RWPE2 (cell line): ENCODE measurements at regions not wholly inside any gene's neighbourhood (a gene's known extent, or its start where the extent isn't known, plus 50 kb on each side); places are given as distances from the start of the nearest gene placed in this dataset.
"Not testable (repeated sequence)": the region's sequence is repeated elsewhere in the genome, so short reads cannot be mapped to it uniquely, and the experiment has no call there.

Source experiments
- ATAC-seq: fragments of 200-7000 bp; cut with Tn5 transposase; 3 replicates; pipeline ENCODE4 v1.9.1; 2021; ENCODE audit warnings: low read depth
- DNase-seq: peaks from one replicate; pipeline ENCODE4 v3.0.0-alpha.2; 2020; ENCODE audit warnings: low spot score
- H3K27ac ChIP-seq: fragments of 450-650 bp; 2 replicates; pipeline ENCODE4 v1.5.1; 2017; ENCODE audit warnings: mild to moderate bottlenecking; ENCODE audit not compliant: poor library complexity, severe bottlenecking
- H3K27me3 ChIP-seq: fragments of 250-450 bp; sonication (Bioruptor Pico); 2 replicates; pipeline ENCODE4 v1.5.1; 2021; ENCODE audit warnings: mild to moderate bottlenecking, moderate library complexity; ENCODE audit not compliant: insufficient read depth, poor library complexity, severe bottlenecking
- H3K36me3 ChIP-seq: fragments of 250-450 bp; sonication (Bioruptor Pico); 2 replicates; pipeline ENCODE4 v1.5.1; 2020; ENCODE audit warnings: low read depth, mild to moderate bottlenecking, moderate library complexity
- H3K4me1 ChIP-seq: fragments of 250-450 bp; sonication (Bioruptor Pico); 2 replicates; pipeline ENCODE4 v1.5.1; 2021; ENCODE audit warnings: mild to moderate bottlenecking, moderate library complexity; ENCODE audit not compliant: insufficient read depth, poor library complexity, severe bottlenecking
- H3K4me3 ChIP-seq: fragments of 250-450 bp; sonication (Bioruptor Pico); 2 replicates; pipeline ENCODE4 v1.5.1; 2021; ENCODE audit warnings: mild to moderate bottlenecking, moderate library complexity; ENCODE audit not compliant: severe bottlenecking
- H3K9me3 ChIP-seq: fragments of 250-450 bp; sonication (Bioruptor Pico); 2 replicates; pipeline ENCODE4 v1.5.1; 2021; ENCODE audit warnings: mild to moderate bottlenecking, moderate library complexity; ENCODE audit not compliant: severe bottlenecking
- TF ChIP-seq, protein P1 (sequence below): fragments of 450-650 bp; IDR thresholded peaks from one replicate; pipeline ENCODE4 v1.5.1; 2017; ENCODE audit warnings: mild to moderate bottlenecking, moderate library complexity; ENCODE audit not compliant: poor library complexity, severe bottlenecking

DNA sequence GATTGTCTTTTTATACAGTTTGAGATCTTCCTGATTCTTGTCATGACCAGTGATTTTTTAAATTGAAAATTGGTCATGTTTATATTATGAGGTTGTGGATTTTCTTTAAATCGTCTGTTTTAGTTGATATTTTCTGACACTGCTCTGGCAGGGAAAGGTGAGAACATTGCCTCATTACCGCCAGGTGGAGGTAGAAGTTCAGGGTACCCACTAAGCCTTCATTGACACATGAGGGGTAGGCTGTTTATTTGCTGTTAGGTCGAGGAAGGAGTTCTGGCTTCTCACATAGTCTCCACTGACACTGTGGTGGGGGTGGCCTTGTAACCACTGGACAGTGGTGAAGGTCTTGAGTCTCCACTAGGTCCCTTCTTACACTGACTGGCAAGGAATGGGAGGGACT lies 117.6 kb upstream of the GPR101 start:
- Histone ChIP-seq H3K4me3 (no peak overlapping the region), H3K9me3 (no peaks in the 10 kb centered on the region), H3K27ac (no peak overlapping the region), H3K4me1 (no peaks in the 10 kb centered on the region), H3K36me3 (no peaks in the 10 kb centered on the region), H3K27me3 (no peaks in the 10 kb centered on the region)
- DNase-seq (no peak), ATAC-seq (no peak)
- TF ChIP-seq, protein P1, sequence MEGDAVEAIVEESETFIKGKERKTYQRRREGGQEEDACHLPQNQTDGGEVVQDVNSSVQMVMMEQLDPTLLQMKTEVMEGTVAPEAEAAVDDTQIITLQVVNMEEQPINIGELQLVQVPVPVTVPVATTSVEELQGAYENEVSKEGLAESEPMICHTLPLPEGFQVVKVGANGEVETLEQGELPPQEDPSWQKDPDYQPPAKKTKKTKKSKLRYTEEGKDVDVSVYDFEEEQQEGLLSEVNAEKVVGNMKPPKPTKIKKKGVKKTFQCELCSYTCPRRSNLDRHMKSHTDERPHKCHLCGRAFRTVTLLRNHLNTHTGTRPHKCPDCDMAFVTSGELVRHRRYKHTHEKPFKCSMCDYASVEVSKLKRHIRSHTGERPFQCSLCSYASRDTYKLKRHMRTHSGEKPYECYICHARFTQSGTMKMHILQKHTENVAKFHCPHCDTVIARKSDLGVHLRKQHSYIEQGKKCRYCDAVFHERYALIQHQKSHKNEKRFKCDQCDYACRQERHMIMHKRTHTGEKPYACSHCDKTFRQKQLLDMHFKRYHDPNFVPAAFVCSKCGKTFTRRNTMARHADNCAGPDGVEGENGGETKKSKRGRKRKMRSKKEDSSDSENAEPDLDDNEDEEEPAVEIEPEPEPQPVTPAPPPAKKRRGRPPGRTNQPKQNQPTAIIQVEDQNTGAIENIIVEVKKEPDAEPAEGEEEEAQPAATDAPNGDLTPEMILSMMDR, result no peak

DNA sequence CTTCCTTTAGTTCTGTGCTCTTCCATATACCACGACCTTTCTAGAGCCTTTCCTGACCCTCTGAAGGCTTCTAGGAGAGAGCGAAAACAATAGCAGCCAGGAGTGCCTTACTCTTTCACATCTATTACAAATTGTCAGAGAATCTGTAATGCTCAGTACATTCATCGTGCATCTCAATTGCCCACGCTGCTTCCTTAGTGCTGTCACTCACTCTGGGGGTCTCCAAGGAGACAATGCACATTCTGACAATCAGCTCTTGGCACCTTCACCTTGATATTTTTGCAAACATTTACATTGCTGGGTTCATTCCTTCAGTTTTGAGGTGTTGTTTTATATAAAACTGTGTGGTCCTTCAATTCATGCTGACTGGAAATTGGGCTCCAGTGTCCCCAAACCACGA lies 110.1 kb upstream of the GPR101 start:
- Histone ChIP-seq H3K4me3 (no peak overlapping the region), H3K27me3 (no peaks in the 10 kb centered on the region), H3K27ac (no peak overlapping the region), H3K36me3 (no peaks in the 10 kb centered on the region), H3K9me3 (no peaks in the 10 kb centered on the region), H3K4me1 (no peaks in the 10 kb centered on the region)
- TF ChIP-seq, protein P1, result no peak
- DNase-seq (no peak), ATAC-seq (no peak)

DNA sequence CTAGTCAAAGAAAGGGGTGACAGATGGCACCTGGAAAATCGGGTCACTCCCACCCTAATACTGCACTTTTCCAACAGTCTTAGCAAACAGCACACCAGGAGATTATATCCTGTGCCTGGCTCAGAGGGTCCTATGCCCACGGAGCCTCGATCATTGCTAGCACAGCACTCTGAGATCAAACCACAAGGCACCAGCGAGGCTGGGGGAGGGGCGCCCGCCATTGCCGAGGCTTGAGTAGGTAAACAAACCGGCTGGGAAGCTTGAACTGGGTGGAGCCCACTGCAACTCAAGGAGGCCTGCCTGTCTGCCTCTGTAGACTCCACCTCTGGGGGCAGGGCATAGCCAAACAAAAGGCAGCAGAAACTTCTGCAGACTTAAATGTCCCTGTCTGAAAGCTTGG lies 88.9 kb upstream of the GPR101 start:
- H3K36me3 ChIP-seq, DNase-seq, H3K27ac ChIP-seq, ATAC-seq, H3K27me3 ChIP-seq, H3K4me1 ChIP-seq, H3K4me3 ChIP-seq, H3K9me3 ChIP-seq: not testable (repeated sequence)

DNA sequence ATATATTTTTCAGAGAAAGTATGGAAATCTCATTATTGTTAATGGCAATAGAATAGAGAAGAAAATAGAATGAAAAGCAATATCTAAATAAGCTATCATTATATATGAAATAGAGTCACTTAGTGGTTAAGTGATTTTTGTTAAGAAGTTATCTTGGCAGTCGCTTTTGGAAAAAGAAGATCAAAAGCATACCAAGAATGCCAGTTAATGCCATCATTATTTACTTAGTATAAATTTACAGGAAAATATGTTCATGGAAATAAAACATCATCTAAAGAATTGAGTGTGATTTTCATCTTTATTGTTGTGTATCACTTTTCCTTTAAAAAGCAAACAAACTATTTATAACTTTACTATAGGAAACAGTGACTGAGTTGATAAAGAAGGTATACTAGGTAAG lies 85.3 kb upstream of the GPR101 start:
- Histone ChIP-seq H3K27ac (no peak overlapping the region), H3K4me1 (no peaks in the 10 kb centered on the region), H3K36me3 (no peaks in the 10 kb centered on the region), H3K9me3 (no peaks in the 10 kb centered on the region), H3K4me3 (no peak overlapping the region), H3K27me3 (no peaks in the 10 kb centered on the region)
- DNase-seq, result no peak
- TF ChIP-seq, protein P1, result no peak
- ATAC-seq, result no peak

DNA sequence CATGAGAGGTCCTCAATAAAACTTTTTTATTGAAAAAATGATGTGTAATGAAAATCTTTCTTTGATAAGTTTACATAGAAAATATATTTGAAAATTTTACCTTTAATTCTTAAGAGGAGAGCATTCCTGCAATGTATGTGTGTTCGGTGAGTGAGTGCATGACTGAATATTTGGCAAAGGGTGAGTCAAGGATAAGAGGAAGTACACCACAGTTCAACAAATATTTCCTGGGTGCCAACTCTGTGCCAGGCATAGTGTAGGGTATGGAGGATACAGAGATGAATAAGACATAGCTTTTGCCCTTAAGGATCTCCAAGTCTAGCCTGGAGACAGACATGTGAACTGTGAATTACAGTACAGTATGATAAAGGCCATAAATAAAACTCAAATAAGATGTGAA lies 84.7 kb upstream of the GPR101 start:
- H3K4me3 ChIP-seq, result no peak overlapping the region
- no peaks in the 10 kb centered on the region for H3K27me3 ChIP-seq
- no peaks in the 10 kb centered on the region for H3K9me3 ChIP-seq
- H3K36me3 ChIP-seq, result no peaks in the 10 kb centered on the region
- TF ChIP-seq, protein P1, result no peak
- ATAC-seq, result no peak
- DNase-seq, result no peak
- no peak overlapping the region for H3K27ac ChIP-seq
- no peaks in the 10 kb centered on the region for H3K4me1 ChIP-seq
